ENCODE measurements at regions not wholly inside any gene's neighbourhood (a gene's known extent, or its start where the extent isn't known, plus 50 kb on each side); places are given as distances from the start of the nearest gene placed in this dataset.

GRCh38 chrY:7334449-7334848 is 422.9 kb upstream of the AMELY start:
- TF ChIP-seq CTCF (IDR thresholded peaks at IDR 0.05) (no peak), POLR2A (IDR thresholded peaks at IDR 0.05) (no peak), EP300 (IDR thresholded peaks at IDR 0.05) (no peak)

Measured in ovary (tissue), 3 donors.